Stimulated activated CD4-positive, alpha-beta T cell treated with anti-CD3 and anti-CD28 coated beads, TNF-alpha, amount 100 ng/mL, for 1 hour (primary cell): ENCODE measurements at regions not wholly inside any gene's neighbourhood (a gene's known extent, or its start where the extent isn't known, plus 50 kb on each side); places are given as distances from the start of the nearest gene placed in this dataset.
A peak's percentile ranks its signal among the peaks of the same experiment; 100 is the strongest.

Source experiments
- DNase-seq, 3 donors: peaks; one replicate each; pipeline ENCODE4 v3.0.0-alpha.2; 2020; ENCODE audit warnings: low read depth in 3 of 3, low spot score in 1 of 3

- no peak for DNase-seq
These were observed 308.7 kb downstream of the TTLL7 start for GRCh38 chr1:83689921-83690868.

DNA sequence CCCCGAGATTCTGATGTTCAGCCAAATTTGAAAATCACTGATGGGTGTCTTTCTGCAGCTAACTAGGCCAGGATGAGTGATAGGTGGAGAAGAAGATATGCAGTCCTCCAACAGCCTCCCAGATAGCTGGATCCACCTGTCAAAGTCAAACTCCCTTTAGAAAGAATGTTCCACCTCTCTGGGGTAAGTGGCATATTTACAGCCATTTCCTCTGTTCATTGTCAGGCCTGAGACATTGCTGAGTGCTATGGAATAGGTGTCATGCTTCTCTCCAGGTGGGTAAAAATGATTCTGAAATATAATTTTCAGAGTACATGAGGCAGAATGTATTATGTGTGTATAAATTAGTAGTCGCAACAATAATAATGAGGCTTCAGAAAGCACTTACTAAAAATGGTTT is 316.8 kb downstream of the TTLL7 start:
- no peak for DNase-seq

DNA sequence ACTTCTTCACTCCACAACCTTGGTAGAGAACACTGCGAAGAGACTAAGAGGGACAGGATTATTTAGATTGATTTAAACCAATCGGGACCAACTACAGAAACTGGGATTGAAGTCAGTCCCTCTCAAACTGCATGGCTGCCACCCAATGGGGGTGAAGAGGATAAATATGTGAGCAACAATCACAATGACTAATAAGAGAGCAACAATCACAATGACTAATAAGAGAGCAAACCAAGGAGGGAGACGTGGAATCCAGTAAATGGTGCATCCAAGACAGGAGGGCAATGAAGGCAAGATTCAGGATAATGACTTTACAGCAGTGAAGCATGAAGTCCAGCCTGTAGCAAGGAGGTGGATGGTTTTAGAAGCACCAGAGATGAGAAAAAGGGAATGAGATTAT is 322.8 kb downstream of the TTLL7 start:
- DNase-seq = no peak

- DNase-seq = no peak
These were observed 325.6 kb downstream of the TTLL7 start for GRCh38 chr1:83673312-83673711.

DNA sequence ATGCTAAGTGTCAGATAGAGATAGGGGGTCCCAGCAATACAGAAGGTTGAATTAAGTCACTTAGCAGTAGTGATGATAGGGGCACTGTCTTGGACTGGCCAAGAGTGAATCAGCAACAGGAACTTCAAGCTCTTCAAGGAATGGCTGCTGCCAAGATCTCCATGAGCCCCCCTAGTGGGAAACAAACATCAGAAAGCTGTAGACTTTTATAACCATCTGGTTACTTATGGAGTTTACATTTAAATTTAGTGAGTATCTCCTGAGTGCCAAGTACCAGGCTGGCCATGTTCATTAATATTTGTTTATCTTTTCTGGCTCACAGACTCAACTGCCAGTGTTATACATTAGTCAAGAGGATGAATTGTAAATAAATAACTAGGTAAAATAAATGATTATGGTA is 327.3 kb downstream of the TTLL7 start:
- DNase-seq = no peak

- no peak for DNase-seq
These were observed 327.9 kb downstream of the TTLL7 start for GRCh38 chr1:83670909-83671565.

- no peak for DNase-seq
These were observed 357.0 kb downstream of the TTLL7 start for GRCh38 chr1:83641796-83642443.

- no peak for DNase-seq
These were observed 357.7 kb downstream of the TTLL7 start for GRCh38 chr1:83641206-83641658.

- DNase-seq = no peak
These were observed 359.1 kb downstream of the TTLL7 start for GRCh38 chr1:83639785-83640184.

- DNase-seq = no peak
These were observed 361.3 kb downstream of the TTLL7 start for GRCh38 chr1:83637586-83637985.

DNA sequence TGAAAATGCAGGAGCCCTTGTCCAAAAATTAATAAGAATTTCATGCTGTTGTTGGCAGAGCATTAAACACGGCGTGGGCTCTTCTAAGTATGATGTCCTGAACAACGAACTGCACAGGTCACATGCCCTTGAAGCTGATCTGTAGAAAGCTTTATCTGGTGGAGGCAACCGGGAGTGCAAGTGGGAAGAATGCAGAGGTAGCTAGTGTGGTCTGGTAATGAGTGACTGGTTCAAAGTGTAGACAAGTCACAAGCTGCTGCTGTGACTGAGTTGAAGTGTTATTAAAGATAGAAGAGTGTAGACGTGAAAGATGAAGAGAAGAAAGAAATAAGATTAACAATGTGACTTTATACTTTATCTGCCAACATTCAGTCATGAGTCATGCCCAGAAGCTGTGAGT is 361.9 kb downstream of the TTLL7 start:
- no peak for DNase-seq

- peak in 1 of 3 donors; percentile 0 for DNase-seq
These were observed 366.0 kb downstream of the TTLL7 start for GRCh38 chr1:83632906-83633305.

DNA sequence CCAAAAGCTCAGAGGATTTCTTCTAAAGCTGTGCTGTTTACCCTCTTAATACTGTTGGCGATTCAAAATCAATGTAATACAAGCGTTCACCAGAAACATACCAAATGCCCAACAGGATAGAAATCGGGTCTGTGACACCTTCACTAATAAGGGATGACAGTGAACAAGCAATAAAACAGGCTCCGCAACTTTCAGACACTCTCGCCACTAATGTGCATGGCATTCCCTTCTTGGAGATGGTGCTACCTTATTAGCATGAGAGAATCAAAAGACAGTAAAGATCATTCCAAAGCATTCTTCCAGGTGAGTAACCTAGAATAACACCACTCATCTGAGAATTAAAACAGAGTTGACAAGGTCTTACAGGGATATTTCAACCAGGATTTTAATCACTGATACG is 367.1 kb downstream of the TTLL7 start:
- DNase-seq = no peak

DNA sequence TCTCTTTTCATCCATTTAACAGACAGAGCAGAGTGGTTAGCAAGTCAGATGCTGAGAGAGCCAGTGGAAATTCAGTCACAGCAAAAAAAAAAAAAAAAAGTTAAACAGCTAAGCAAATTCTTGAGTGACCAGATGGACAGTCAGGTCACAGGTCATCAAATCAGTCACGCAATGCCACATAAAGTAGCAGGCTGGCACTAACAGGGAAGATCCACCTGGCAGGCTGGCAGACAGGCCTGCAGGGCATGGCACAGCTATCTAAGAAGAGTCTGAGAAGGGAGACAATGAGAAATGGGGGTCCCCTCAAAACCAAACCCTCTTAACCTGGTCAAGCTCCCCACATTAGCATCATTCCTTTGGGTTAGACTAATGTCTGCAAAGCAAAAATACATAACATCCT is 371.9 kb downstream of the TTLL7 start:
- no peak for DNase-seq

DNA sequence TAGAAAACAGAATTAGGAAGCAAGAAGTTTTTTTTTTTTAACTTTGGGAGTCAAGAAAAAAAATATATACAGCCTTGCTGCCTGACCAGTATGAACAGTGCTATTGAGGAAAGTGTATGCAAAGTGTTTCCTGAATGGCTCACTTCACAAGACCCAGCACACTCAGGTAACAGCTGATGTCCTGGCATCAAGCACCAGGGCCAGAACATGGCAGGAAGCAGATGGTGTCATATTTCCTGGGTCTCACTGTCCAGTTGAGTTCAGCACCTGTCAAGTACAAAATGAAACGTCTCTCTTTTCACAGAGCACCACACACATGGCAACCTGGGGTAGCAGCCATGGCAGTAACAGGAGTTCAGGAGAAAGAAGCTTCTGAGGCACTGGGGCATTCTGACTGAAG is 372.3 kb downstream of the TTLL7 start:
- DNase-seq = no peak

GRCh38 chr1:83625646-83626045 is 373.3 kb downstream of the TTLL7 start:
- DNase-seq = no peak

- DNase-seq = no peak
These were observed 378.9 kb downstream of the TTLL7 start for GRCh38 chr1:83620016-83620415.

GRCh38 chr1:83619170-83619896 is 379.6 kb downstream of the TTLL7 start:
- no peak for DNase-seq

GRCh38 chr1:83617883-83618282 is 381.0 kb downstream of the TTLL7 start:
- no peak for DNase-seq

DNA sequence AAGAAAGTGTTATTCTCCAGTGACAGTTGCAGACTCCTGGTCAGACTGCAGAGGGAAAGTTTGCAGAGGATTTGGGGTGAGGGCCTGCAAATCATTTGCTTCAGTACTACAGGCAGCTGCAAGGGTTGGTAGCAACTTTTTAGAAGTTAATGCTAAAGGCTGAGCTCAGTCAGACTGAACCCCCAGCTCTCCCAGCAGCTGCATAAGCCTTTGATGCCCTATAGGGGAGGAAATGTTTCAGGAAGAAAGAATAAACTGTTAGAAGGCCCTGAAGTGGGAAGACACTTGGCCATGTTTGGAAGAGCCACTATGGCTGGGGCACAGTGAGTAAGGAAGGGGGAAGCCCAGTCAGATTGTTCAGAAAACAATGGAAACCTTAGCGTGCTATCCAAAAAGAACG is 383.6 kb downstream of the TTLL7 start:
- DNase-seq = no peak

DNA sequence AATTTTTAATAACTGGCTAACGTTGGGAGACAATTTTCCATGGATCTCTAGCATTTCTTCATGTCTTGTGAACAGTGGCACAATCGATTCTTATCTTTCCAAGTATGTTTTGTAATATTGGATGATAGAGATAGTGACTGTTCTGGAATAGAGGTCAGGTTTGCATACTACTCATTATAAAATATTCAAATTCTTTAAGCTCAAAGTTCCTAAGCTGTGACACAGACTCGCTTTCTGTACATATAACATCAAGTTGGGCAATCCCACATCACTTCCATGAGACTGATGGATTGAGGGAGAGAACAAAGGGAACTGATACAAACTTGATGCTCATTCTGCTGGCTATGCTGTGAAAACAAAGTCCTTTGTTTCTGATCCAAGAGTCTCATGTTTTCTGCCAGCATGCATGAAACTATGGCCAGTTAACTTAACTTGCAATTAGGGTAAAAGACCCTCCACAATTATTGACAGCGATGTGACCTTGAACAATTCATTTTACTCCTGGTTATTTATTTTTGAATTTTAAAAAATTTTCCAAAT is 392.4 kb downstream of the TTLL7 start:
- DNase-seq = no peak
